Neural progenitor cell (in vitro differentiated cells): ENCODE measurements at regions not wholly inside any gene's neighbourhood (a gene's known extent, or its start where the extent isn't known, plus 50 kb on each side); places are given as distances from the start of the nearest gene placed in this dataset.

Experiments
- DNase-seq: peaks from one replicate; pipeline ENCODE4 v3.0.0-alpha.2; 2016; ENCODE audit warnings: low spot score
- H2AFZ ChIP-seq: fragments of 200-600 bp; sonication (generic); replicated peaks from 2 replicates; pipeline ENCODE4 v1.6.1; 2016; ENCODE audit warnings: antibody characterized with exemption
- H3F3A ChIP-seq: fragments of 200-600 bp; sonication (generic); 2 replicates; pipeline ENCODE4 v1.6.1; 2016; ENCODE audit warnings: antibody characterized with exemption, low read depth
- H3K27ac ChIP-seq: fragments of 200-600 bp; sonication (generic); 2 replicates; pipeline ENCODE4 v1.5.1; 2016; ENCODE audit warnings: mild to moderate bottlenecking
- H3K27me3 ChIP-seq: fragments of 200-600 bp; sonication (generic); 2 replicates; pipeline ENCODE4 v1.6.1; 2016; ENCODE audit warnings: mild to moderate bottlenecking, moderate library complexity
- H3K36me3 ChIP-seq: fragments of 200-600 bp; sonication (generic); 2 replicates; pipeline ENCODE4 v1.5.1; 2016
- H3K4me1 ChIP-seq: fragments of 200-600 bp; sonication (generic); 2 replicates; pipeline ENCODE4 v1.6.1; 2016; ENCODE audit warnings: mixed run types
- H3K4me2 ChIP-seq: fragments of 200-600 bp; sonication (generic); 2 replicates; pipeline ENCODE4 v1.6.1; 2016
- H3K4me3 ChIP-seq: fragments of 200-600 bp; sonication (generic); 2 replicates; pipeline ENCODE4 v1.5.1; 2016
- H3K79me2 ChIP-seq: fragments of 200-600 bp; sonication (generic); 2 replicates; pipeline ENCODE4 v1.6.1; 2016; ENCODE audit warnings: low read depth
- H3K9ac ChIP-seq: fragments of 200-600 bp; sonication (generic); 2 replicates; pipeline ENCODE4 v1.6.1; 2016
- H3K9me3 ChIP-seq: fragments of 200-600 bp; sonication (generic); 2 replicates; pipeline ENCODE4 v1.5.1; 2016; ENCODE audit warnings: low read depth
- H4K20me1 ChIP-seq: fragments of 200-600 bp; sonication (generic); 2 replicates; pipeline ENCODE4 v1.6.1; 2016; ENCODE audit warnings: low read depth
- H3K27ac Mint-ChIP-seq: 3 replicates; pipeline ENCODE4 v1.8.0; 2021; ENCODE audit warnings: mixed read lengths
- H3K27me3 Mint-ChIP-seq: 2 replicates; pipeline ENCODE4 v1.8.0; 2022; ENCODE audit warnings: low read depth, mild to moderate bottlenecking, inconsistent platforms, moderate library complexity, mixed read lengths; ENCODE audit not compliant: insufficient read depth
- H3K36me3 Mint-ChIP-seq: 3 replicates; pipeline ENCODE4 v1.8.0; 2021; ENCODE audit warnings: mixed read lengths
- H3K4me1 Mint-ChIP-seq: 3 replicates; pipeline ENCODE4 v1.8.0; 2021; ENCODE audit warnings: mixed read lengths
- H3K4me3 Mint-ChIP-seq: 3 replicates; pipeline ENCODE4 v1.8.0; 2021; ENCODE audit warnings: mild to moderate bottlenecking, moderate library complexity, mixed read lengths
- H3K9me3 Mint-ChIP-seq: 3 replicates; pipeline ENCODE4 v1.8.0; 2020; ENCODE audit warnings: mixed read lengths
- CTCF ChIP-seq: fragments of 200-600 bp; sonication (generic); IDR thresholded peaks from 2 replicates; pipeline ENCODE4 v1.5.1; 2017; ENCODE audit warnings: antibody characterized with exemption, mild to moderate bottlenecking
- EZH2 ChIP-seq: fragments of 200-600 bp; sonication (generic); IDR thresholded peaks from 2 replicates; pipeline ENCODE4 v1.6.1; 2017; ENCODE audit warnings: antibody characterized with exemption, mild to moderate bottlenecking, moderate library complexity
- EZH2phosphoT487 ChIP-seq: fragments of 200-600 bp; sonication (generic); IDR thresholded peaks from 2 replicates; pipeline ENCODE4 v1.6.1; 2017; ENCODE audit warnings: antibody characterized with exemption

DNA sequence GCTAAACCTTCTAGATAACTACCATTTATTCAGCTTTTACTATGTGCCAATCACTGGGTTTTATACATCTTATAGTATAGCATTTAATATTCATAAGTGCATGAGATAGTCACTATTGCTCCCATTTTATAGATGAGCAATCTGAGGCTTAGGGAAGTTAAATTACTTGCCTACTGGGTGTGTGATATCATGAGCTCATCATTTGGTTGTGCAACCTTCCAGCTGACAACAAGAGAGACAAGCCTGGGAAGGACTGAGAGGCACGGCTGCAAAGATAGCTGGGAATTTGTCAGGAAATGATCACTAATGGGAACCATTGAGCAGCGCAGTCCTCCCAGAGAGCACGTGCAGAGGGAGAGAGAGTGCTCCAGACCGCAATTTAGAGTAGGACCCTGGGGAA, 481.6 kb upstream of the KIF2A start:
- Histone ChIP-seq H3K9ac (no peak overlapping the region), H3K79me2 (no peaks in the 10 kb centered on the region), H3K4me3 (no peak overlapping the region), H3K4me2 (peak overlapping the region; percentile 16), H3K27me3 (no peaks in the 10 kb centered on the region), H3K27ac (no peak overlapping the region), H3K36me3 (no peaks in the 10 kb centered on the region), H3K4me1 (peaks cover 27% of the 10 kb centered on the region), H3K9me3 (no peaks in the 10 kb centered on the region), H4K20me1 (no peaks in the 10 kb centered on the region), H3F3A (peaks cover 6% of the 10 kb centered on the region), H2AFZ (no peak overlapping the region)
- Mint-ChIP-seq H3K27me3 (no peaks in the 10 kb centered on the region), H3K27ac (no peak overlapping the region), H3K9me3 (no peaks in the 10 kb centered on the region), H3K4me3 (no peak overlapping the region), H3K36me3 (no peaks in the 10 kb centered on the region), H3K4me1 (peaks cover 26% of the 10 kb centered on the region)
- no peak for DNase-seq
- no peak for TF ChIP-seq EZH2
- no peak for TF ChIP-seq CTCF
- no peak for TF ChIP-seq EZH2phosphoT487

GRCh38 chr5:61827445-61827975, 478.5 kb upstream of the KIF2A start:
- DNase-seq, result no peak
- H3K36me3 Mint-ChIP-seq, result no peaks in the 10 kb centered on the region
- H3K4me2 ChIP-seq, result no peak overlapping the region
- H3F3A ChIP-seq, result no peaks in the 10 kb centered on the region
- H3K9me3 Mint-ChIP-seq, result no peaks in the 10 kb centered on the region
- H3K4me1 ChIP-seq, result peaks cover 15% of the 10 kb centered on the region
- H3K79me2 ChIP-seq, result no peaks in the 10 kb centered on the region
- H4K20me1 ChIP-seq, result no peaks in the 10 kb centered on the region
- H3K27me3 ChIP-seq, result no peaks in the 10 kb centered on the region
- no peak overlapping the region for H3K27ac ChIP-seq
- H3K4me1 Mint-ChIP-seq, result peaks cover 17% of the 10 kb centered on the region
- H3K9me3 ChIP-seq, result no peaks in the 10 kb centered on the region
- H3K36me3 ChIP-seq, result no peaks in the 10 kb centered on the region
- H3K27ac Mint-ChIP-seq, result no peak overlapping the region
- TF ChIP-seq EZH2phosphoT487 (no peak), CTCF (no peak), EZH2 (no peak)
- H3K4me3 Mint-ChIP-seq, result no peak overlapping the region
- H3K4me3 ChIP-seq, result no peak overlapping the region
- H2AFZ ChIP-seq, result no peak overlapping the region
- H3K9ac ChIP-seq, result no peak overlapping the region
- no peaks in the 10 kb centered on the region for H3K27me3 Mint-ChIP-seq

GRCh38 chr5:61828856-61829255, 477.1 kb upstream of the KIF2A start:
- H3K9me3 Mint-ChIP-seq, result no peaks in the 10 kb centered on the region
- Histone ChIP-seq H3K4me3 (no peak overlapping the region), H3K27ac (no peak overlapping the region), H3K4me1 (peaks cover 3% of the 10 kb centered on the region), H3K9me3 (no peaks in the 10 kb centered on the region), H4K20me1 (no peaks in the 10 kb centered on the region), H3K4me2 (no peak overlapping the region), H3K79me2 (no peaks in the 10 kb centered on the region), H3K36me3 (no peaks in the 10 kb centered on the region), H2AFZ (peak overlapping the region; percentile 19), H3F3A (no peaks in the 10 kb centered on the region), H3K9ac (no peak overlapping the region), H3K27me3 (no peaks in the 10 kb centered on the region)
- H3K27me3 Mint-ChIP-seq, result no peaks in the 10 kb centered on the region
- no peak overlapping the region for H3K27ac Mint-ChIP-seq
- H3K4me3 Mint-ChIP-seq, result no peak overlapping the region
- H3K36me3 Mint-ChIP-seq, result no peaks in the 10 kb centered on the region
- TF ChIP-seq CTCF (no peak), EZH2 (no peak), EZH2phosphoT487 (no peak)
- peaks cover 9% of the 10 kb centered on the region for H3K4me1 Mint-ChIP-seq
- DNase-seq, result no peak
